HK-2 (cell line): ENCODE measurements at regions not wholly inside any gene's neighbourhood (a gene's known extent, or its start where the extent isn't known, plus 50 kb on each side); places are given as distances from the start of the nearest gene placed in this dataset.
"Not testable (repeated sequence)": the region's sequence is repeated elsewhere in the genome, so short reads cannot be mapped to it uniquely, and the experiment has no call there.

Experiments
- DNase-seq: peaks from one replicate; pipeline ENCODE4 v3.0.0-alpha.2; 2018; ENCODE audit not compliant: unreplicated experiment

DNA sequence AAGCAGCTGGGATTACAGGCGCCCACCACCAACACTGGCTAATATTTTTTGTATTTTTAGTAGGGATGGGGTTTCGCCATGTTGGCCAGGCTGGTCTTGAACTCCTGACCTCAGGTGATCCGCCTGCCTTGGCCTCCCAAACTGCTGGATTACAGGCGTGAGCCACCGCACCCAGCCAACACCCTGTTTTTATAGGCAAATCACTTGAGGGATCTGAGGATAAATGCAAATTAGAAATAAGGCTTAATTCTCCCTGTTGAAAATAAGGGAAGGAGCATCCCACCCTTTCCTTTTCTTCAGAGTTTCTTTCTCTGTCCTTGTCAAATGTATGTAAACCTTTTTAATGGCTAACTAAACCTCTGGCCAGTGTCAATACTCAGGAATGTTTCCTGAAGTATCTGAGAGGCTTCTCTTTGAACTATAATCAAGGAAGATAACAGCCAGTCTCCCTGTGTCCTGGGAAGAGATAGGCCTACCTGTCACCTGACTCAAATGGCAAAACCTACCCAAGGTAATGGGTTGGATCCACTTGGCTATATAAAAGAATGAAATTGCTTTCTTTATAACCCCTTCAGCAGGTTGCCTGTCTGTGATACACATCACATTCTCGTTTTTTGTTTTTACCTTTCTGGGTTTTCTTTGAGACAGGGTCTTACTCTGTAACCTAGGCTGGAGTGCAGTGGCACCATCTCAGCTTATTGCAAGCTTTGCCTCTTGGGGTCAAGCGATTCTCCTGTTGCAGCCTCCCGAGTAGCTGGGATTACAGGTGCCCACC is 64.5 kb upstream of the TNFAIP3 start:
- no peak for DNase-seq

GRCh38 chr6:137804637-137805036 is 62.4 kb upstream of the TNFAIP3 start:
- no peak for DNase-seq

- no peak for DNase-seq
These were observed 61.4 kb upstream of the TNFAIP3 start for GRCh38 chr6:137805622-137806021.

GRCh38 chr6:137806914-137807682 is 60.0 kb upstream of the TNFAIP3 start:
- DNase-seq = no peak

DNA sequence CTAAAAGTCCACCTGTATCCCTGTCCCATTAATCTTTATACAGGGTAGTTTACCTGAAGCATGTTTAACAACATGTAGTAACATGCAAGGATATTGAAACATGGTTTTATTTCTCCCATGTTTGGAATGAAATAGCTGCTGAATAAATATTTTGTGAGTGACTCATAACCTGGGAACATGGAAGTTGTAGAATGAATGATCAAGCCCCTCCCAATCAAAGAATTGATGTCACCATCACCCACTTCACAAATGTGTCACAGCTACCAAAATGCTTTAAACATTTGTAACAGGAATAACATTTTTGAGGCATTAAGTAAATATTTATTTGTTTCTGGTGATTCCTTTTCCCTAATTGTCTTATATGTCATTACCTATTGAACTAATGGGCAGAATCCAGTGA is 58.9 kb upstream of the TNFAIP3 start:
- DNase-seq = no peak

GRCh38 chr6:137808836-137809315 is 58.2 kb upstream of the TNFAIP3 start:
- DNase-seq = no peak

GRCh38 chr6:137809895-137810553 is 57.0 kb upstream of the TNFAIP3 start:
- not testable (repeated sequence) for DNase-seq

GRCh38 chr6:137810554-137811120 is 56.4 kb upstream of the TNFAIP3 start:
- no peak for DNase-seq

DNA sequence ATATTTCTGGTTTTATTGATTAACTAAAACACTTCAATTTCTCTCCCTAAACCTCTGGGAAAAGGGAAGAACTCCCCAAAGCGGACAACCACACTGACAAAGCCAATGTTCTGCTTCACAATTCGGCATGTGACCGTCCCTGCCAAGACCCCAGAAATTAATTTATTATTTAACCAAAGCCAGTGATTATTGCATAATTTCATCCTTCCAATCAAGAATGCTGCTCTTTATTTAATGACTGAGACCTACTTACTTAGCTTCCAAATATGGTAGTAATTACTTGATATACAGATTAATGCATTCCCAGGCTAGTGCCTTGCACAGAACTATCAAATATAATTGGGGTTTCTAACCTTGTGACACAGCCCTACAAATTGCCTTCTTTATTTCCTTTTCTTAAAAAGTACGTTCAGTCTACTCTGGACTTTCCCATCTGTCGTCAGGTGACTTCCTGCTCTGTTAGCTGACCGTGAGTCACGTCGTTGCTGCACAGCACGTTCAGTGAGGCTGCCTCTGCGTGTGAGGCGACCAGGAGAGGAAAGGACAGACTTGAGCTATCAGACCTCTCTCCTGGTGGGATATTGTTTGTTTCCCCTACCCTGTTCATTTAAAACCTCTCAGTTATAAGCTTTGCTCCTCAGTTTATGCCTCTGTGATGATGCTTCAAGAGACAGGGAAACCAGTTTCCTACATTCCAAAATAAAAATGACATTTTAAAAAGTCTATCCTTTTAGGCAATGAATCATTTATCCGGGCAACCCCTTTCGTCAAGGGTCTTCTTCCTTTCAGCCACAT is 55.7 kb upstream of the TNFAIP3 start:
- DNase-seq = peak; percentile 77

- no peak for DNase-seq
These were observed 55.0 kb upstream of the TNFAIP3 start for GRCh38 chr6:137811916-137812553.

DNA sequence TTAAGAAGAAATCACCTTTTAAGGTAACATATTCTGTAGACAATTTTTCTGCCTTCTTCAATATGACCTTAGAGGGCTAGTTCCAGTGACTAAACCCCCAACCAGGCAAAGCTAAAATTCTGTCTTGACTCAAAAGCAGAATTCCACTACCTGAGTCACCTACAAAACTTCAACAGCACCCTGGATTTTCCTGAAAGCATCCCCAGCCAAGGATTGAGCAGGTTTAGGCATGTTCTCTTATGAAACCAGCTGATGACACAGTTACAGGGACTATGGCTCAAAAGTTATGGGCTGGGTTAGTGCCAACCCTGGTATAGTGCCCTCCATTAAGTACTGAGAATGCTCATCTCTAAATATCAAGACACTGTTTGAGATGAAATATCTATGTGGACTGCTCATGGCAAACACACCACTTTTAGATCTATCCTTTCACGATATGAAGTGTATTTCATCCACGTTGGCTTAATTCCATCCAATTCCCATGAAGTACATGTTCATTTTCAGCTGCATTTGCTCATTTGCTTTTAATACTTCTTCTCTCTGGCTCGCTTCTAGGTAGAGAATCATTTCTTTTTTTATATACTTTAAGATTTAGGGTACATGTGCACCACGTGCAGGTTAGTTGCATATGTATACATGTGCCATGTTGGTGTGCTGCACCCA is 53.6 kb upstream of the TNFAIP3 start:
- DNase-seq = no peak

GRCh38 chr6:137814030-137814429 is 53.0 kb upstream of the TNFAIP3 start:
- DNase-seq = not testable (repeated sequence)

GRCh38 chr6:137815692-137816091 is 51.4 kb upstream of the TNFAIP3 start:
- DNase-seq = no peak

DNA sequence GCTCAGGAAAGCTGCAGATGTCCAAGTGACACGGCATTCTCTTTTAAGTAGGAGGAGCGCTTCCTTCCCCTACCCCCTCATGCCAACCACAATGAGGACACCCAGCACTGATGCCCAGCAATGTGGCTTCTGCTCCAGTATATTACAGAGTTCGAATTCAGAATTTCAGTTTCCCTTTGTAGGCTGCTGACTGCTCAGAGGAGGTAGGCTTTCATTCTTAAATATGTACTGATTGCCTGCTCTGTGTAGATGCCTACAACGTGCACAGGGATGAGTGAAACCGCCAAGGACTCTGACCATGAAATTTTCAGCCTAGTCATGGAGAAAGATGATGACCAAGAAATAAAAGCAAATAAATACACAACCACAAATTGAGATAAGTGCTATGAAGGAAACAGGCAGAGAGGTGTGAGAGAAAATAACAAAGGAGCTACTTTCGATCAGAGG is 50.9 kb upstream of the TNFAIP3 start:
- DNase-seq = no peak

GRCh38 chr6:137816688-137817618 is 50.1 kb upstream of the TNFAIP3 start:
- no peak for DNase-seq
